ENCODE measurements at regions not wholly inside any gene's neighbourhood (a gene's known extent, or its start where the extent isn't known, plus 50 kb on each side); places are given as distances from the start of the nearest gene placed in this dataset.

DNA sequence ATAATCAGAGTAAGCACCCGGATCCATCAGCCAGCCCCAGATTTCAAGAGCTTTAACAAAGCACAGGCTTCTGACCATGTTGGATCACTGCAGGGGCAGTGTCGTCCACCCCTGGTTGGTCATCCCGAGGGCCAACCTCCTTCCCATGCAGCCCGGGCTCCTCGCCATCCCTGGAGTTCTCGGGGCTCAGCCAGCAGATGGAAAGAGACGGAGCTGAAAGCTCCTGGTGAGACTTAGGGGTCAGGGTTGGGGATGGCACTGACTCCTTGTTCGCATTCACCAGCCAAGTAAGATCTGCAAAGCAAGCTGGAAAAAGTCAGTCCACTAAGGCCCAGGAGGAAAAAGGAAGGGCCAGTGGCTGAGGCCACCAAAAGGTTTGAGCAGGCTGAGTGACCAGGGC, 888.9 kb downstream of the BRD1 start:
- H4K91ac ChIP-seq (ENCODE audit: low read depth, low read length, poor library complexity) = no peak overlapping the region
- DNase-seq (ENCODE audit: low spot score) = no peak
- H3K4ac ChIP-seq (ENCODE audit: low read length) = no peak overlapping the region
- peaks cover 0 to 4% of the 10 kb centered on the region in 2 donors for H3K9me3 ChIP-seq (replicated peaks in 1 of 2; ENCODE audit: control insufficient read depth in 2 of 2, insufficient read depth in 1 of 2, low read depth in 1 of 2, low read length in 2 of 2)
- H3K4me3 ChIP-seq (ENCODE audit: low read length in 2 of 2) = no peak overlapping the region
- H3K18ac ChIP-seq (ENCODE audit: low read length) = peak overlapping the region; percentile 49
- H2AFZ ChIP-seq (ENCODE audit: low read length) = no peak overlapping the region
- no peak overlapping the region for H3K27ac ChIP-seq (replicated peaks; ENCODE audit: low read length)
- H2BK15ac ChIP-seq (ENCODE audit: low read length) = no peak overlapping the region
- H3K23ac ChIP-seq (ENCODE audit: low read depth, low read length, poor library complexity) = no peak overlapping the region
- WGBS, 2 donors (ENCODE audit: extremely low coverage in 2 of 2, insufficient read length in 2 of 2, insufficient replicate concordance in 1 of 2) = no CpG with 5 or more reads among the region's 8 CpGs
- no peaks in the 10 kb centered on the region for H3K36me3 ChIP-seq (replicated peaks in 1 of 2; ENCODE audit: control insufficient read depth in 2 of 2, insufficient read depth in 2 of 2, low read length in 2 of 2)
- H3K27me3 ChIP-seq (ENCODE audit: control insufficient read depth in 3 of 3, insufficient read depth in 3 of 3, low read depth in 1 of 3, low read length in 3 of 3) = no peaks in the 10 kb centered on the region
- H3K9ac ChIP-seq (ENCODE audit: low read depth, low read length, poor library complexity) = no peak overlapping the region
- no peak overlapping the region for H2BK12ac ChIP-seq (ENCODE audit: low read length)
- no peak overlapping the region for H3K4me2 ChIP-seq (ENCODE audit: insufficient read depth, low read length, poor library complexity, severe bottlenecking)
- H2AK5ac ChIP-seq (ENCODE audit: low read depth, low read length) = no peak overlapping the region
- H3K4me1 ChIP-seq (ENCODE audit: control insufficient read depth in 2 of 2, insufficient read depth in 1 of 2, low read depth in 1 of 2, low read length in 2 of 2) = no peaks in the 10 kb centered on the region
- no peak overlapping the region for H4K8ac ChIP-seq (ENCODE audit: low read depth, low read length)
- no peak overlapping the region for H3K14ac ChIP-seq (ENCODE audit: low read length)
- H2BK120ac ChIP-seq (ENCODE audit: low read depth, low read length) = no peak overlapping the region
- no peaks in the 10 kb centered on the region for H3K79me1 ChIP-seq (ENCODE audit: low read depth, low read length)
- H2BK5ac ChIP-seq (ENCODE audit: low read length) = no peak overlapping the region

DNA sequence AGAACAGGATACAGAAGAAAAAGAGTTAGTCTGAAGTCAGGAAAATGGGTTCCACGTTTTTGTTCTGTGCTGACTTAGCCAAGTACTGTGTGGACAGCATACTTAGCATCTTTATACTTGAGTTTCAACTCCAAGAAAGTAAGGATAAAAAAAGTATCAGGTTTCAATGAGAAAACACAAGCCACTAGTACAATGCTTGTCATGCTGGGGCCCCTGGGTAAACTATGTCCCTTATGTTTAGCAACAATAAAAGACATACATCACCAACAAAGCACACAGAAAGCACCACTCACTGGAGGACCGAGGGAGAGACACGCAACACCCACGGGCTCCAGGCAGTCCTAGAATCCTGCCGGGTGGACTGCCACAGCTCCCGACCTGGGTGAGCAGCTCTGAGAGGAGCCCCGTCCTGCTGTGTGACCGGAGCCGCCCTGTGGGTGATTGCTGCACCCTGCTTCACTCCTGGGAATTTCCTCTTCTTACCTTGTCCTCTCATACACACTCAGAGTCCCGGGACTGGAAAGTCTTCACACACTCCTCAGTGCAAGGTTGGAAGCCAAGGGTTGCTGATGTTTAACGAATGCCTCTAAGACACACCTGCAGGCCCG, 890.5 kb downstream of the BRD1 start:
- no peak overlapping the region for H2AK5ac ChIP-seq (ENCODE audit: low read depth, low read length)
- no peak overlapping the region for H2BK15ac ChIP-seq (ENCODE audit: low read length)
- H3K36me3 ChIP-seq (replicated peaks in 1 of 2; ENCODE audit: control insufficient read depth in 2 of 2, insufficient read depth in 2 of 2, low read length in 2 of 2) = no peaks in the 10 kb centered on the region
- no peak overlapping the region for H3K4me3 ChIP-seq (ENCODE audit: low read length in 2 of 2)
- no peak overlapping the region for H2BK5ac ChIP-seq (ENCODE audit: low read length)
- DNase-seq (ENCODE audit: low spot score) = no peak
- no peak overlapping the region for H2AFZ ChIP-seq (ENCODE audit: low read length)
- H3K79me1 ChIP-seq (ENCODE audit: low read depth, low read length) = no peaks in the 10 kb centered on the region
- no peak overlapping the region for H3K14ac ChIP-seq (ENCODE audit: low read length)
- H3K4me1 ChIP-seq (ENCODE audit: control insufficient read depth in 2 of 2, insufficient read depth in 1 of 2, low read depth in 1 of 2, low read length in 2 of 2) = no peaks in the 10 kb centered on the region
- H3K27ac ChIP-seq (replicated peaks; ENCODE audit: low read length) = no peak overlapping the region
- WGBS, 2 donors (ENCODE audit: extremely low coverage in 2 of 2, insufficient read length in 2 of 2, insufficient replicate concordance in 1 of 2) = no CpG with 5 or more reads among the region's 12 CpGs
- peaks cover 0 to 7% of the 10 kb centered on the region in 2 donors for H3K9me3 ChIP-seq (replicated peaks in 1 of 2; ENCODE audit: control insufficient read depth in 2 of 2, insufficient read depth in 1 of 2, low read depth in 1 of 2, low read length in 2 of 2)
- no peak overlapping the region for H4K91ac ChIP-seq (ENCODE audit: low read depth, low read length, poor library complexity)
- H3K27me3 ChIP-seq (ENCODE audit: control insufficient read depth in 3 of 3, insufficient read depth in 3 of 3, low read depth in 1 of 3, low read length in 3 of 3) = no peaks in the 10 kb centered on the region
- H3K9ac ChIP-seq (ENCODE audit: low read depth, low read length, poor library complexity) = no peak overlapping the region
- no peak overlapping the region for H3K4ac ChIP-seq (ENCODE audit: low read length)
- H3K18ac ChIP-seq (ENCODE audit: low read length) = no peak overlapping the region
- H2BK12ac ChIP-seq (ENCODE audit: low read length) = no peak overlapping the region
- H3K4me2 ChIP-seq (ENCODE audit: insufficient read depth, low read length, poor library complexity, severe bottlenecking) = no peak overlapping the region
- no peak overlapping the region for H3K23ac ChIP-seq (ENCODE audit: low read depth, low read length, poor library complexity)
- H4K8ac ChIP-seq (ENCODE audit: low read depth, low read length) = no peak overlapping the region
- H2BK120ac ChIP-seq (ENCODE audit: low read depth, low read length) = no peak overlapping the region

DNA sequence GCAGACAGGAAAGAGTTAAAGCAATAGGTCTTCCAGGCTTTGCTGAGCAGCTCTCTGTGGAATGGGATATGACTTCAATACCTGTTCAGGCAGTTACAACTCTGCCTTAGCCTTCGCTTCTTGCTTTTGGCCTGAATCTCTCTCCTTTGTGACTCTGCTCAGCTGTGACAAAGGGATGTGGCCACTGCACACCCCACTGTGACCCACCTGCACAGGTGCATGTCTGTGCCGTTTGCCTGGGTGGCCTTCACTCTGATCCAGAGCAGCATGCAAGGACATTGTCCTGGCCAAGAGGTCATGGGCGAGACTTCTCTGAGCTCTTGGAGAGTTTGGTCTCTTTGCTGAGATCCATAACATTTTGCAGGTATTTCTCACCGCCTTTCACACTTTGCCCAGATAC, 891.3 kb downstream of the BRD1 start:
- Histone ChIP-seq H3K4me3 (ENCODE audit: low read length in 2 of 2) (no peak overlapping the region), H3K27ac (replicated peaks; ENCODE audit: low read length) (no peak overlapping the region), H3K27me3 (ENCODE audit: control insufficient read depth in 3 of 3, insufficient read depth in 3 of 3, low read depth in 1 of 3, low read length in 3 of 3) (no peaks in the 10 kb centered on the region), H3K4ac (ENCODE audit: low read length) (no peak overlapping the region), H3K9ac (ENCODE audit: low read depth, low read length, poor library complexity) (no peak overlapping the region), H3K36me3 (replicated peaks in 1 of 2; ENCODE audit: control insufficient read depth in 2 of 2, insufficient read depth in 2 of 2, low read length in 2 of 2) (no peaks in the 10 kb centered on the region), H2AK5ac (ENCODE audit: low read depth, low read length) (no peak overlapping the region), H3K9me3 (replicated peaks in 1 of 2; ENCODE audit: control insufficient read depth in 2 of 2, insufficient read depth in 1 of 2, low read depth in 1 of 2, low read length in 2 of 2) (peaks cover 0 to 7% of the 10 kb centered on the region in 2 donors), H2BK120ac (ENCODE audit: low read depth, low read length) (no peak overlapping the region), H2BK15ac (ENCODE audit: low read length) (no peak overlapping the region), H2BK5ac (ENCODE audit: low read length) (no peak overlapping the region), H3K79me1 (ENCODE audit: low read depth, low read length) (no peaks in the 10 kb centered on the region), H3K4me1 (ENCODE audit: control insufficient read depth in 2 of 2, insufficient read depth in 1 of 2, low read depth in 1 of 2, low read length in 2 of 2) (no peaks in the 10 kb centered on the region), H4K8ac (ENCODE audit: low read depth, low read length) (no peak overlapping the region), H4K91ac (ENCODE audit: low read depth, low read length, poor library complexity) (no peak overlapping the region), H2AFZ (ENCODE audit: low read length) (no peak overlapping the region), H2BK12ac (ENCODE audit: low read length) (no peak overlapping the region), H3K4me2 (ENCODE audit: insufficient read depth, low read length, poor library complexity, severe bottlenecking) (no peak overlapping the region), H3K14ac (ENCODE audit: low read length) (no peak overlapping the region), H3K18ac (ENCODE audit: low read length) (no peak overlapping the region), H3K23ac (ENCODE audit: low read depth, low read length, poor library complexity) (no peak overlapping the region)
- DNase-seq (ENCODE audit: low spot score) = no peak
- WGBS, 2 donors (ENCODE audit: extremely low coverage in 2 of 2, insufficient read length in 2 of 2, insufficient replicate concordance in 1 of 2) = no CpG with 5 or more reads among the region's 4 CpGs

DNA sequence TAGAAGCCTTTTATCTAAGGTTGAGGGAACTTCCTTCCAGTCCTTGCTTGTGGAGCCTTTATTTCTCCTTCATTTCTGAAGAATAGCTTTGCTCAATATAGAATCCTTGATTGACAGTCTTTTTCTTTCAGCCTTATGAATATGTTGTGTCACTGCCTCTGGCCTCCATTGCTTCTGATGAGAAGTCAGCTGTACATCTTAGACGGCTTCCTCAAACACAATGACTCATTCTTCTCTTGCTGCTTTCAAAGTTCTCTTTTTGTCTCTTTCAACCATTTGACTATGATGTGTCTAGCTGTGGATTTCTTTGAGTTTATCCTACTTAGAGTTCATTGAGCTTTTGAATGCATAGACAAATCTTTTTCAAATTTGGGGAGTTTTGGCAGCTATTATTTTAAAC, 893.2 kb downstream of the BRD1 start:
- DNase-seq (ENCODE audit: low spot score) = no peak
- no CpG with 5 or more reads among the region's 1 CpG for WGBS, 2 donors (ENCODE audit: extremely low coverage in 2 of 2, insufficient read length in 2 of 2, insufficient replicate concordance in 1 of 2)
- no peaks in the 10 kb centered on the region for H3K36me3 ChIP-seq (replicated peaks in 1 of 2; ENCODE audit: control insufficient read depth in 2 of 2, insufficient read depth in 2 of 2, low read length in 2 of 2)

More for the DNA sequence above, 893.2 kb downstream of the BRD1 start:
- Histone ChIP-seq H3K23ac (ENCODE audit: low read depth, low read length, poor library complexity) (no peak overlapping the region), H3K4ac (ENCODE audit: low read length) (no peak overlapping the region), H3K14ac (ENCODE audit: low read length) (no peak overlapping the region), H3K79me1 (ENCODE audit: low read depth, low read length) (no peaks in the 10 kb centered on the region), H3K4me3 (ENCODE audit: low read length in 2 of 2) (no peak overlapping the region), H2BK5ac (ENCODE audit: low read length) (no peak overlapping the region), H3K4me1 (ENCODE audit: control insufficient read depth in 2 of 2, insufficient read depth in 1 of 2, low read depth in 1 of 2, low read length in 2 of 2) (no peaks in the 10 kb centered on the region), H2BK120ac (ENCODE audit: low read depth, low read length) (no peak overlapping the region), H4K91ac (ENCODE audit: low read depth, low read length, poor library complexity) (no peak overlapping the region), H4K8ac (ENCODE audit: low read depth, low read length) (no peak overlapping the region), H3K4me2 (ENCODE audit: insufficient read depth, low read length, poor library complexity, severe bottlenecking) (no peak overlapping the region), H3K27me3 (ENCODE audit: control insufficient read depth in 3 of 3, insufficient read depth in 3 of 3, low read depth in 1 of 3, low read length in 3 of 3) (no peaks in the 10 kb centered on the region), H2BK15ac (ENCODE audit: low read length) (no peak overlapping the region), H2AFZ (ENCODE audit: low read length) (no peak overlapping the region), H3K18ac (ENCODE audit: low read length) (no peak overlapping the region), H3K9ac (ENCODE audit: low read depth, low read length, poor library complexity) (no peak overlapping the region), H2AK5ac (ENCODE audit: low read depth, low read length) (no peak overlapping the region), H3K27ac (replicated peaks; ENCODE audit: low read length) (no peak overlapping the region), H2BK12ac (ENCODE audit: low read length) (no peak overlapping the region), H3K9me3 (replicated peaks in 1 of 2; ENCODE audit: control insufficient read depth in 2 of 2, insufficient read depth in 1 of 2, low read depth in 1 of 2, low read length in 2 of 2) (peaks cover 0 to 7% of the 10 kb centered on the region in 2 donors)
